Gastroesophageal sphincter (tissue), 3 donors: ENCODE measurements at regions not wholly inside any gene's neighbourhood (a gene's known extent, or its start where the extent isn't known, plus 50 kb on each side); places are given as distances from the start of the nearest gene placed in this dataset.
"Not testable (repeated sequence)": the region's sequence is repeated elsewhere in the genome, so short reads cannot be mapped to it uniquely, and the experiment has no call there.

ENCODE experiments used
- EP300 ChIP-seq: sonication (generic); formaldehyde crosslinking; IDR thresholded peaks from one replicate; pipeline ENCODE4 v1.6.1; 2017; ENCODE audit warnings: antibody characterized with exemption, mild to moderate bottlenecking
- POLR2A ChIP-seq, 2 donors: fragments of 450-650 bp; IDR thresholded peaks; one replicate each; pipeline ENCODE4 v1.6.1; 2017; ENCODE audit warnings: antibody characterized with exemption in 2 of 2, mild to moderate bottlenecking in 2 of 2, moderate library complexity in 1 of 2
- POLR2AphosphoS5 ChIP-seq: sonication (generic); formaldehyde crosslinking; IDR thresholded peaks from one replicate; pipeline ENCODE4 v1.6.1; 2017; ENCODE audit warnings: antibody characterized with exemption
- TF ChIP-seq, protein P1 (sequence below), 4 experiments: fragments of 200-600 bp in 2 of 4; fragments of 450-650 bp in 2 of 4; sonication (generic) in 1 of 4; IDR thresholded peaks; one replicate each; pipeline ENCODE4 v1.5.1; 2017 to 2019; ENCODE audit warnings: antibody characterized with exemption in 4 of 4, mild to moderate bottlenecking in 2 of 4, moderate library complexity in 2 of 4

DNA sequence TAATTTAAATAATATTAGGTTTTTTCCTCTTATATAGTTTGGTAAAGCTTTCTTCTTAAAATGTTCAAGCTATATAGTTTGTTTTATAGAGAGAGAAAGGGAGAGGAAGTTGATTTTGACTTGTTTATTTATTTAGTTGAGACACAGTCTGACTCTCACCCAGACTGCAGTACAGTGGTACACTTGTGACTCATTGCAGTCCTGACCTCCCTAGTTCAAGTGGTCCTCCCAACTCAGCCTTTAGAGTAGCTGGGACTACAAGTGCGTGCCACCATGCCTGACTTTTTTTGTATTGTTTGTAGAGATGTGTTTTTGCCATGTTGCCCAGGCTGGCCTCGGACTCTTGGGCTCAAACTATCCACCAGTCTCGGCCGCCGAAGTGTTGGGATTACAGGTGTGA lies 187.4 kb upstream of the TGIF2LY start:
- TF ChIP-seq, protein P1, sequence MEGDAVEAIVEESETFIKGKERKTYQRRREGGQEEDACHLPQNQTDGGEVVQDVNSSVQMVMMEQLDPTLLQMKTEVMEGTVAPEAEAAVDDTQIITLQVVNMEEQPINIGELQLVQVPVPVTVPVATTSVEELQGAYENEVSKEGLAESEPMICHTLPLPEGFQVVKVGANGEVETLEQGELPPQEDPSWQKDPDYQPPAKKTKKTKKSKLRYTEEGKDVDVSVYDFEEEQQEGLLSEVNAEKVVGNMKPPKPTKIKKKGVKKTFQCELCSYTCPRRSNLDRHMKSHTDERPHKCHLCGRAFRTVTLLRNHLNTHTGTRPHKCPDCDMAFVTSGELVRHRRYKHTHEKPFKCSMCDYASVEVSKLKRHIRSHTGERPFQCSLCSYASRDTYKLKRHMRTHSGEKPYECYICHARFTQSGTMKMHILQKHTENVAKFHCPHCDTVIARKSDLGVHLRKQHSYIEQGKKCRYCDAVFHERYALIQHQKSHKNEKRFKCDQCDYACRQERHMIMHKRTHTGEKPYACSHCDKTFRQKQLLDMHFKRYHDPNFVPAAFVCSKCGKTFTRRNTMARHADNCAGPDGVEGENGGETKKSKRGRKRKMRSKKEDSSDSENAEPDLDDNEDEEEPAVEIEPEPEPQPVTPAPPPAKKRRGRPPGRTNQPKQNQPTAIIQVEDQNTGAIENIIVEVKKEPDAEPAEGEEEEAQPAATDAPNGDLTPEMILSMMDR (IDR thresholded peaks at IDR 0.05) = not testable (repeated sequence)
- TF ChIP-seq POLR2A (IDR thresholded peaks at IDR 0.05); POLR2AphosphoS5; EP300: not testable (repeated sequence)
